HL-60 (cell line): ENCODE measurements at regions not wholly inside any gene's neighbourhood (a gene's known extent, or its start where the extent isn't known, plus 50 kb on each side); places are given as distances from the start of the nearest gene placed in this dataset.

ENCODE experiments used
- DNase-seq, 2 experiments: peaks; one replicate each; pipeline ENCODE4 v3.0.0-alpha.2; 2010 to 2020; ENCODE audit warnings: low read depth in 1 of 2, low spot score in 1 of 2
- H3K27ac ChIP-seq: fragments of 250-450 bp; sonication (Bioruptor Pico); replicated peaks from 2 replicates; pipeline ENCODE4 v1.5.1; 2020; ENCODE audit warnings: mild to moderate bottlenecking, moderate library complexity
- H3K27me3 ChIP-seq: fragments of 250-450 bp; sonication (Bioruptor Pico); 2 replicates; pipeline ENCODE4 v1.5.1; 2021; ENCODE audit warnings: mild to moderate bottlenecking, moderate library complexity; ENCODE audit not compliant: insufficient read depth, poor library complexity, severe bottlenecking
- H3K4me3 ChIP-seq: replicated peaks from 2 replicates; pipeline ENCODE4 v1.5.1; 2011; ENCODE audit warnings: mild to moderate bottlenecking, control low read depth, low read length; ENCODE audit not compliant: insufficient read depth
- GABPA ChIP-seq: IDR thresholded peaks from 2 replicates; pipeline ENCODE4 v1.6.1; 2012; ENCODE audit warnings: low read depth
- POLR2AphosphoS5 ChIP-seq: IDR thresholded peaks from 2 replicates; pipeline ENCODE4 v1.6.1; 2012; ENCODE audit warnings: low read depth
- SPI1 ChIP-seq: IDR thresholded peaks from 2 replicates; pipeline ENCODE4 v1.6.1; 2012; ENCODE audit warnings: low read depth, mild to moderate bottlenecking, borderline replicate concordance
- TF ChIP-seq, protein P1 (sequence below): IDR thresholded peaks from 2 replicates; pipeline ENCODE4 v1.6.1; 2012; ENCODE audit warnings: low read depth; ENCODE audit not compliant: insufficient replicate concordance
- TF ChIP-seq, protein P2 (sequence below): IDR thresholded peaks from one replicate; pipeline ENCODE4 v1.5.1; 2011; ENCODE audit warnings: low read length, control low read depth, inconsistent platforms; ENCODE audit not compliant: insufficient read depth

GRCh38 chr18:76687304-76687962 lies 134.9 kb upstream of the ZNF236 start:
- H3K27me3 ChIP-seq, result peaks cover 9% of the 10 kb centered on the region
- no peak overlapping the region for H3K27ac ChIP-seq
- TF ChIP-seq, protein P1, sequence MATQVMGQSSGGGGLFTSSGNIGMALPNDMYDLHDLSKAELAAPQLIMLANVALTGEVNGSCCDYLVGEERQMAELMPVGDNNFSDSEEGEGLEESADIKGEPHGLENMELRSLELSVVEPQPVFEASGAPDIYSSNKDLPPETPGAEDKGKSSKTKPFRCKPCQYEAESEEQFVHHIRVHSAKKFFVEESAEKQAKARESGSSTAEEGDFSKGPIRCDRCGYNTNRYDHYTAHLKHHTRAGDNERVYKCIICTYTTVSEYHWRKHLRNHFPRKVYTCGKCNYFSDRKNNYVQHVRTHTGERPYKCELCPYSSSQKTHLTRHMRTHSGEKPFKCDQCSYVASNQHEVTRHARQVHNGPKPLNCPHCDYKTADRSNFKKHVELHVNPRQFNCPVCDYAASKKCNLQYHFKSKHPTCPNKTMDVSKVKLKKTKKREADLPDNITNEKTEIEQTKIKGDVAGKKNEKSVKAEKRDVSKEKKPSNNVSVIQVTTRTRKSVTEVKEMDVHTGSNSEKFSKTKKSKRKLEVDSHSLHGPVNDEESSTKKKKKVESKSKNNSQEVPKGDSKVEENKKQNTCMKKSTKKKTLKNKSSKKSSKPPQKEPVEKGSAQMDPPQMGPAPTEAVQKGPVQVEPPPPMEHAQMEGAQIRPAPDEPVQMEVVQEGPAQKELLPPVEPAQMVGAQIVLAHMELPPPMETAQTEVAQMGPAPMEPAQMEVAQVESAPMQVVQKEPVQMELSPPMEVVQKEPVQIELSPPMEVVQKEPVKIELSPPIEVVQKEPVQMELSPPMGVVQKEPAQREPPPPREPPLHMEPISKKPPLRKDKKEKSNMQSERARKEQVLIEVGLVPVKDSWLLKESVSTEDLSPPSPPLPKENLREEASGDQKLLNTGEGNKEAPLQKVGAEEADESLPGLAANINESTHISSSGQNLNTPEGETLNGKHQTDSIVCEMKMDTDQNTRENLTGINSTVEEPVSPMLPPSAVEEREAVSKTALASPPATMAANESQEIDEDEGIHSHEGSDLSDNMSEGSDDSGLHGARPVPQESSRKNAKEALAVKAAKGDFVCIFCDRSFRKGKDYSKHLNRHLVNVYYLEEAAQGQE, result no peak
- TF ChIP-seq SPI1 (no peak), POLR2AphosphoS5 (no peak), GABPA (no peak)
- TF ChIP-seq, protein P2, sequence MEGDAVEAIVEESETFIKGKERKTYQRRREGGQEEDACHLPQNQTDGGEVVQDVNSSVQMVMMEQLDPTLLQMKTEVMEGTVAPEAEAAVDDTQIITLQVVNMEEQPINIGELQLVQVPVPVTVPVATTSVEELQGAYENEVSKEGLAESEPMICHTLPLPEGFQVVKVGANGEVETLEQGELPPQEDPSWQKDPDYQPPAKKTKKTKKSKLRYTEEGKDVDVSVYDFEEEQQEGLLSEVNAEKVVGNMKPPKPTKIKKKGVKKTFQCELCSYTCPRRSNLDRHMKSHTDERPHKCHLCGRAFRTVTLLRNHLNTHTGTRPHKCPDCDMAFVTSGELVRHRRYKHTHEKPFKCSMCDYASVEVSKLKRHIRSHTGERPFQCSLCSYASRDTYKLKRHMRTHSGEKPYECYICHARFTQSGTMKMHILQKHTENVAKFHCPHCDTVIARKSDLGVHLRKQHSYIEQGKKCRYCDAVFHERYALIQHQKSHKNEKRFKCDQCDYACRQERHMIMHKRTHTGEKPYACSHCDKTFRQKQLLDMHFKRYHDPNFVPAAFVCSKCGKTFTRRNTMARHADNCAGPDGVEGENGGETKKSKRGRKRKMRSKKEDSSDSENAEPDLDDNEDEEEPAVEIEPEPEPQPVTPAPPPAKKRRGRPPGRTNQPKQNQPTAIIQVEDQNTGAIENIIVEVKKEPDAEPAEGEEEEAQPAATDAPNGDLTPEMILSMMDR, result no peak
- DNase-seq, result no peak
- no peak overlapping the region for H3K4me3 ChIP-seq

DNA sequence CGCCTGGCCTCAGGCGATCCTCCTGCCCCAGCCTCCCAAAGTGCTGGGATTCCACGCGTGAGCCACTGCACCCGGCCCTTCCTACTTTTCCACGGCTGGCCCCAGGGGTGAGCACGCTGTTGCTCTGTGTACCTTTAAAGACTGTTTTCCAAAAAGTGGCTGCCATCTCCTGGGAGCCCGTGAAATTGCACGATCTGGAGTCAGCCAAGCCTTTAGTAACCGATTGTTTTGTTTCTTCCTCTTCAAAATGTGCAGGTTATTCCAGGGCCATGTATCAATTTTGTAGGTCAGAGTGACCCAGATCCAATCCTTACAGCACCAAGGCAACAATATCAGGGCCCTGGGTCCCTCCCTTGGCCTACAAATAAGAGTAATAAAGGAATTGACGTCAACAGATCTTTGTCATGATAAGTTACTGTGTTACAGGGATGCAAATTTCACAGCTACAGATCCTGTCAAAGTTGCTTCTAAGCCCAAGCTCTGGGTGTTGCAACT lies 135.6 kb upstream of the ZNF236 start:
- peak; percentile 21 to 84 for DNase-seq
- Histone ChIP-seq H3K4me3 (no peak overlapping the region), H3K27me3 (peaks cover 8% of the 10 kb centered on the region), H3K27ac (no peak overlapping the region)
- TF ChIP-seq, protein P2, result peak; percentile 88
- TF ChIP-seq, protein P1, result no peak

- TF ChIP-seq POLR2AphosphoS5, result no peak
- no peak for TF ChIP-seq SPI1
- TF ChIP-seq, protein P1, result no peak
- TF ChIP-seq GABPA, result no peak
- TF ChIP-seq, protein P2, result no peak
- Histone ChIP-seq H3K27ac (no peak overlapping the region), H3K27me3 (peaks cover 8% of the 10 kb centered on the region), H3K4me3 (no peak overlapping the region)
- DNase-seq, result no peak
These were observed 136.5 kb upstream of the ZNF236 start for GRCh38 chr18:76685860-76686259.
